ENCODE measurements at regions not wholly inside any gene's neighbourhood (a gene's known extent, or its start where the extent isn't known, plus 50 kb on each side); places are given as distances from the start of the nearest gene placed in this dataset.

GRCh38 chr5:74085782-74086181 lies 459.8 kb downstream of the ARHGEF28 start:
- TF ChIP-seq CTCF (IDR thresholded peaks at IDR 0.05) (no peak), EZH2 (IDR thresholded peaks at IDR 0.05) (no peak), EZH2phosphoT487 (IDR thresholded peaks at IDR 0.05) (no peak)
